Natural killer cell (primary cell): ENCODE measurements at regions not wholly inside any gene's neighbourhood (a gene's known extent, or its start where the extent isn't known, plus 50 kb on each side); places are given as distances from the start of the nearest gene placed in this dataset.

Source experiments
- ATAC-seq, 3 donors: fragments of 150-1000 bp in 2 of 3; fragments of 200-7000 bp in 1 of 3; cut with Tn5 transposase; 1 replicate in 1 of 3; 2 replicates in 2 of 3; pipeline ENCODE4 v1.10.0; 2021; ENCODE audit warnings: mild to moderate bottlenecking in 2 of 3, moderate library complexity in 2 of 3
- DNase-seq, 2 donors: peaks; one replicate each; pipeline versions ENCODE4 v3.0.0 to v3.0.0-alpha.2; 2013 to 2021; ENCODE audit warnings: mixed read lengths in 1 of 2
- H3K27ac ChIP-seq: one replicate; pipeline ENCODE4 v1.5.1; 2013; ENCODE audit warnings: mild to moderate bottlenecking, low read length
- H3K27me3 ChIP-seq: one replicate; pipeline ENCODE4 v1.6.1; 2013; ENCODE audit warnings: low read length; ENCODE audit not compliant: control insufficient read depth, insufficient read depth
- H3K36me3 ChIP-seq: one replicate; pipeline ENCODE4 v1.6.1; 2013; ENCODE audit warnings: low read length; ENCODE audit not compliant: control insufficient read depth, insufficient read depth
- H3K4me1 ChIP-seq: one replicate; pipeline ENCODE4 v1.6.1; 2013; ENCODE audit warnings: low read length; ENCODE audit not compliant: control insufficient read depth, insufficient read depth
- H3K4me3 ChIP-seq: one replicate; pipeline ENCODE4 v1.5.1; 2013; ENCODE audit warnings: low read length
- H3K9me3 ChIP-seq: one replicate; pipeline ENCODE4 v1.6.1; 2013; ENCODE audit warnings: low read length; ENCODE audit not compliant: control insufficient read depth, insufficient read depth
- H3K27ac Mint-ChIP-seq, 2 donors: one replicate each; pipeline ENCODE4 v1.8.0; 2022; ENCODE audit warnings: mild to moderate bottlenecking in 2 of 2, mixed read lengths in 2 of 2, moderate library complexity in 1 of 2
- H3K27me3 Mint-ChIP-seq, 2 donors: one replicate each; pipeline ENCODE4 v1.8.0; 2022; ENCODE audit warnings: low read depth in 2 of 2, mixed read lengths in 2 of 2
- H3K36me3 Mint-ChIP-seq: one replicate; pipeline ENCODE4 v1.8.0; 2022; ENCODE audit warnings: mixed read lengths
- H3K4me1 Mint-ChIP-seq, 2 donors: one replicate each; pipeline ENCODE4 v1.8.0; 2022; ENCODE audit warnings: mixed read lengths in 2 of 2
- H3K4me3 Mint-ChIP-seq: one replicate; pipeline ENCODE4 v1.8.0; 2022; ENCODE audit warnings: mild to moderate bottlenecking, moderate library complexity, mixed read lengths
- H3K9me3 Mint-ChIP-seq, 2 donors: one replicate each; pipeline ENCODE4 v1.8.0; 2022; ENCODE audit warnings: mixed read lengths in 2 of 2
- CTCF ChIP-seq: fragments of 200-600 bp; IDR thresholded peaks from one replicate; pipeline ENCODE4 v1.8.0; 2022; ENCODE audit warnings: antibody characterized with exemption
- WGBS: methylation state at CpG from one replicate; pipeline ENCODE4 v1.1.7; 2013; ENCODE audit warnings: missing lambda C conversion rate; ENCODE audit not compliant: insufficient coverage; 5-methylcytosine and 5-hydroxymethylcytosine counted together
- intact Hi-C: fragments of 100-400 bp; cut with micrococcal nuclease; formaldehyde crosslinking; loops from one replicate; pipeline ENCODE4 v1.14.2; 2022

GRCh38 chr22:22111267-22111751 lies 128.7 kb upstream of the TOP3B start:
- peak in 1 of 2 donors; percentile 30 for DNase-seq
- H3K4me1 Mint-ChIP-seq: peaks cover 0 to 13% of the 10 kb centered on the region in 2 donors
- no peaks in the 10 kb centered on the region for H3K9me3 Mint-ChIP-seq
- no peak overlapping the region for H3K27ac Mint-ChIP-seq
- H3K4me3 ChIP-seq: no peak overlapping the region
- peaks cover 11% of the 10 kb centered on the region for H3K4me1 ChIP-seq
- peak; percentile 30 to 62 (median 61) for ATAC-seq
- H3K4me3 Mint-ChIP-seq: no peak overlapping the region
- H3K27ac ChIP-seq: peak overlapping the region; percentile 69
- no peaks in the 10 kb centered on the region for H3K36me3 ChIP-seq
- TF ChIP-seq CTCF: no peak
- no peaks in the 10 kb centered on the region for H3K27me3 Mint-ChIP-seq
- H3K36me3 Mint-ChIP-seq: no peaks in the 10 kb centered on the region
- H3K9me3 ChIP-seq: no peaks in the 10 kb centered on the region
- intact Hi-C loops: no loop called here
- 56% methylated on average over 4 of the region's 4 CpGs for WGBS
- no peaks in the 10 kb centered on the region for H3K27me3 ChIP-seq

GRCh38 chr22:22110548-22111266 lies 128.1 kb upstream of the TOP3B start:
- Mint-ChIP-seq H3K4me1 (peaks cover 0 to 13% of the 10 kb centered on the region in 2 donors), H3K27me3 (no peaks in the 10 kb centered on the region), H3K9me3 (no peaks in the 10 kb centered on the region), H3K27ac (no peak overlapping the region), H3K4me3 (no peak overlapping the region), H3K36me3 (no peaks in the 10 kb centered on the region)
- ATAC-seq (peak; percentile 89 to 94 (median 89)), DNase-seq (peak in 1 of 2 donors; percentile 53)
- no peaks in the 10 kb centered on the region for H3K27me3 ChIP-seq
- WGBS: 60% methylated on average over 7 of the region's 7 CpGs
- no peak for TF ChIP-seq CTCF
- H3K27ac ChIP-seq: peak overlapping the region; percentile 24
- peaks cover 11% of the 10 kb centered on the region for H3K4me1 ChIP-seq
- no peaks in the 10 kb centered on the region for H3K9me3 ChIP-seq
- H3K4me3 ChIP-seq: no peak overlapping the region
- intact Hi-C loops: no loop called here
- H3K36me3 ChIP-seq: no peaks in the 10 kb centered on the region

- H3K27me3 Mint-ChIP-seq: peaks cover 0 to 4% of the 10 kb centered on the region in 2 donors
- WGBS: 84% methylated on average over 4 of the region's 4 CpGs
- no peaks in the 10 kb centered on the region for H3K9me3 Mint-ChIP-seq
- no peaks in the 10 kb centered on the region for H3K36me3 ChIP-seq
- TF ChIP-seq CTCF: no peak
- no peak overlapping the region for H3K4me3 ChIP-seq
- DNase-seq (no peak), ATAC-seq (no peak)
- no peak overlapping the region for H3K27ac Mint-ChIP-seq
- no peaks in the 10 kb centered on the region for H3K27me3 ChIP-seq
- H3K4me3 Mint-ChIP-seq: no peak overlapping the region
- H3K4me1 ChIP-seq: peaks cover 11% of the 10 kb centered on the region
- H3K9me3 ChIP-seq: no peaks in the 10 kb centered on the region
- peaks cover 0 to 13% of the 10 kb centered on the region in 2 donors for H3K4me1 Mint-ChIP-seq
- no peak overlapping the region for H3K27ac ChIP-seq
- no peaks in the 10 kb centered on the region for H3K36me3 Mint-ChIP-seq
- intact Hi-C loops: no loop called here
Measured at GRCh38 chr22:22109693-22110466, 127.3 kb upstream of the TOP3B start.
